GM12878 (cell line): ENCODE measurements at regions not wholly inside any gene's neighbourhood (a gene's known extent, or its start where the extent isn't known, plus 50 kb on each side); places are given as distances from the start of the nearest gene placed in this dataset.

Source experiments
- ATAC-seq: fragments of 200-7000 bp; cut with Tn5 transposase; 3 replicates; pipeline ENCODE4 v1.9.1; 2020; ENCODE audit warnings: mild to moderate bottlenecking, moderate library complexity
- BruUV-seq: library from RNA; stranded (reverse); fragments of 400-500 nt; replicated peaks from 2 replicates; lab custom pipeline; 2021; lab: Mats Ljungman, UMichigan
- CTCF ChIA-PET: fragments of 300-600 bp; sonication (Branson Sonifier 250); formaldehyde crosslinking; extraction: SDS; loops from one replicate; lab custom pipeline; 2021; ENCODE audit warnings: inconsistent platforms; lab: Yijun Ruan, JAX
- POLR2A ChIA-PET: fragments of 350-600 bp; formaldehyde crosslinking; extraction: SDS; loops from one replicate; lab custom pipeline; 2021; ENCODE audit warnings: inconsistent platforms; lab: Charles Lee
- RAD21 ChIA-PET: fragments of 300-600 bp; sonication (Branson Sonifier 250); formaldehyde crosslinking; loops from one replicate; lab custom pipeline; 2023; ENCODE audit warnings: antibody characterized with exemption; ENCODE audit not compliant: unreplicated experiment; lab: Charles Lee
- SMC1A ChIA-PET: fragments of 300-600 bp; sonication (Branson Sonifier 250); formaldehyde crosslinking; loops from one replicate; lab custom pipeline; 2023; ENCODE audit not compliant: unreplicated experiment, uncharacterized antibody; lab: Charles Lee
- DNase-seq: peaks from one replicate; pipeline ENCODE4 v3.0.0-alpha.2; 2011; ENCODE audit warnings: low read depth, low spot score
- FAIRE-seq: peaks from 3 replicates; lab custom pipeline; 2011; peaks lifted over from hg19 to GRCh38; lab: Jason Lieb, UNC
- H2AFZ ChIP-seq: 2 replicates; pipeline ENCODE4 v1.6.0; 2011; ENCODE audit warnings: low read depth, low read length, control low read depth; ENCODE audit not compliant: control insufficient read depth
- H3K27ac ChIP-seq: 2 replicates; pipeline ENCODE4 v1.5.1; 2011; ENCODE audit warnings: control low read depth; ENCODE audit not compliant: control insufficient read depth, insufficient read depth
- H3K27me3 ChIP-seq, 2 experiments: replicated peaks in 1 of 2; 2 replicates each; pipeline versions ENCODE4 v1.6.0 to v1.6.1; 2011; ENCODE audit warnings: low read length in 1 of 2; ENCODE audit not compliant: control insufficient read depth in 2 of 2, insufficient read depth in 2 of 2
- H3K36me3 ChIP-seq, 2 experiments: 2 replicates each; pipeline ENCODE4 v1.5.1; 2011; ENCODE audit warnings: low read length in 1 of 2; ENCODE audit not compliant: control insufficient read depth in 2 of 2, insufficient read depth in 2 of 2
- H3K4me1 ChIP-seq: 2 replicates; pipeline ENCODE4 v1.6.1; 2011; ENCODE audit warnings: mild to moderate bottlenecking, low read length, moderate library complexity, mixed read lengths; ENCODE audit not compliant: control insufficient read depth, insufficient read depth
- H3K4me2 ChIP-seq: 2 replicates; pipeline ENCODE4 v1.6.0; 2011; ENCODE audit warnings: control low read depth; ENCODE audit not compliant: control insufficient read depth, insufficient read depth
- H3K4me3 ChIP-seq: fragments of 200-600 bp; sonication (generic); 2 replicates; pipeline ENCODE4 v1.5.1; 2016
- H3K79me2 ChIP-seq: 2 replicates; pipeline ENCODE4 v1.6.0; 2011; ENCODE audit warnings: low read length; ENCODE audit not compliant: control insufficient read depth, insufficient read depth
- H3K9ac ChIP-seq: 2 replicates; pipeline ENCODE4 v1.8.0; 2011; ENCODE audit warnings: low read length, control low read depth, mixed read lengths; ENCODE audit not compliant: control insufficient read depth, insufficient read depth
- H3K9me3 ChIP-seq: replicated peaks from 3 replicates; pipeline ENCODE4 v1.5.1; 2011; ENCODE audit warnings: mild to moderate bottlenecking, low read length; ENCODE audit not compliant: control insufficient read depth, insufficient read depth
- H4K20me1 ChIP-seq: 2 replicates; pipeline ENCODE4 v1.6.0; 2011; ENCODE audit not compliant: control insufficient read depth, insufficient read depth
- BCL3 ChIP-seq: IDR thresholded peaks from 2 replicates; pipeline ENCODE4 v1.6.1; 2011; ENCODE audit warnings: borderline replicate concordance, low read depth, mild to moderate bottlenecking, moderate library complexity, low read length; ENCODE audit not compliant: insufficient read depth, poor library complexity, severe bottlenecking
- CBX3 ChIP-seq: fragments of 200-600 bp; sonication (generic); IDR thresholded peaks from 2 replicates; pipeline ENCODE4 v1.6.1; 2016; ENCODE audit warnings: low read depth, borderline replicate concordance
- CBX5 ChIP-seq: sonication (generic); IDR thresholded peaks from 2 replicates; pipeline ENCODE4 v1.6.1; 2016; ENCODE audit warnings: low read depth, moderate library complexity, mild to moderate bottlenecking, inconsistent platforms
- EGR1 ChIP-seq, 2 experiments: IDR thresholded peaks; 1 replicate in 1 of 2; 2 replicates in 1 of 2; pipeline ENCODE4 v1.6.1; 2011 to 2012; ENCODE audit warnings: low read depth in 2 of 2, low read length in 2 of 2, borderline replicate concordance in 1 of 2, mild to moderate bottlenecking in 1 of 2, moderate library complexity in 1 of 2
- GATAD2B ChIP-seq: fragments of 450-650 bp; conservative IDR thresholded peaks from 2 replicates; pipeline ENCODE4 v1.6.1; 2017; ENCODE audit warnings: low read depth, mild to moderate bottlenecking, moderate library complexity
- KAT2A ChIP-seq: conservative IDR thresholded peaks from 2 replicates; pipeline ENCODE4 v1.6.1; 2011; ENCODE audit warnings: low read depth, low read length; ENCODE audit not compliant: control insufficient read depth
- MAX ChIP-seq: IDR thresholded peaks from 2 replicates; pipeline ENCODE4 v1.6.1; 2012; ENCODE audit warnings: low read depth, low read length, improper control_type of control experiment
- MEF2B ChIP-seq: fragments of 450-650 bp; IDR thresholded peaks from 2 replicates; pipeline ENCODE4 v1.6.1; 2018; ENCODE audit warnings: mild to moderate bottlenecking, moderate library complexity; ENCODE audit not compliant: partially characterized antibody, poor library complexity, severe bottlenecking
- POLR2A ChIP-seq: IDR thresholded peaks from 2 replicates; pipeline ENCODE4 v1.6.1; 2011; ENCODE audit warnings: low read depth, mild to moderate bottlenecking, low read length
- RB1 ChIP-seq: fragments of 450-650 bp; formaldehyde crosslinking; IDR thresholded peaks from 2 replicates; pipeline ENCODE4 v1.6.1; 2017; ENCODE audit warnings: mild to moderate bottlenecking, borderline replicate concordance
- RCOR1 ChIP-seq: conservative IDR thresholded peaks from 2 replicates; pipeline ENCODE4 v1.6.1; 2012; ENCODE audit warnings: low read depth, low read length, improper control_type of control experiment
- SP1 ChIP-seq: IDR thresholded peaks from one replicate; pipeline ENCODE4 v1.6.1; 2011; ENCODE audit warnings: low read depth, low read length
- ZBED1 ChIP-seq: IDR thresholded peaks from 2 replicates; pipeline ENCODE4 v1.6.1; 2016; ENCODE audit warnings: borderline replicate concordance
- ZBTB11 ChIP-seq: fragments of 450-650 bp; formaldehyde crosslinking; IDR thresholded peaks from 2 replicates; pipeline ENCODE4 v1.5.0; 2022; ENCODE audit warnings: mild to moderate bottlenecking, missing genetic modification characterization
- ZBTB40 ChIP-seq: fragments of 450-650 bp; IDR thresholded peaks from 2 replicates; pipeline ENCODE4 v1.6.1; 2016; ENCODE audit warnings: mild to moderate bottlenecking, moderate library complexity, borderline replicate concordance
- ZNF207 ChIP-seq: fragments of 450-650 bp; IDR thresholded peaks from 2 replicates; pipeline ENCODE4 v1.6.1; 2014; ENCODE audit warnings: antibody characterized with exemption, mild to moderate bottlenecking, borderline replicate concordance
- WGBS: methylation state at CpG from one replicate; pipeline ENCODE4 v1.1.6; 2016; ENCODE audit warnings: low lambda C conversion rate; ENCODE audit not compliant: insufficient replicate concordance, insufficient coverage; ENCODE audit errors: missing lambda C conversion rate; 5-methylcytosine and 5-hydroxymethylcytosine counted together
- in situ Hi-C: fragments of 300-500 bp; cut with MboI; formaldehyde crosslinking; loops from 9 replicates; pipeline ENCODE4 v1.14.3; 2018; ENCODE audit warnings: mixed read lengths
- intact Hi-C: fragments of 100-400 bp; cut with micrococcal nuclease; formaldehyde crosslinking; loops from one replicate; pipeline ENCODE4 v1.14.2; 2022; ENCODE audit not compliant: unreplicated experiment

GRCh38 chr7:50914460-50914859 lies 131.8 kb upstream of the GRB10 start:
- BruUV-seq: no TSS peak
- no peak for FAIRE-seq
- WGBS: 7% methylated on average over 3 of the region's 3 CpGs
- intact Hi-C loops (no loop called here), in situ Hi-C loops (no loop called here)
- RAD21 ChIA-PET: no interaction called here
- no peak for TF ChIP-seq ZBTB11 (CRISPR knock-in tag)
- no peak for TF ChIP-seq CBX3
- TF ChIP-seq ZNF207: no peak
- TF ChIP-seq EGR1 (IDR thresholded peaks at IDR 0.05; ENCODE audit: borderline replicate concordance in 1 of 2, low read depth in 2 of 2, low read length in 2 of 2): no peak
- no peak for TF ChIP-seq RB1
- TF ChIP-seq RCOR1: no peak
- no peak for TF ChIP-seq ZBED1
- no peak for TF ChIP-seq GATAD2B
- no peak for TF ChIP-seq BCL3
- TF ChIP-seq SP1: no peak
- TF ChIP-seq MEF2B: no peak
- no peak for TF ChIP-seq ZBTB40
- no peak for TF ChIP-seq KAT2A
- TF ChIP-seq CBX5: no peak
- TF ChIP-seq POLR2A: no peak
- TF ChIP-seq MAX: no peak
- Histone ChIP-seq H3K9ac (no peak overlapping the region), H3K36me3 (no peaks in the 10 kb centered on the region), H3K4me2 (no peak overlapping the region), H3K9me3 (no peaks in the 10 kb centered on the region), H3K27me3 (no peaks in the 10 kb centered on the region), H3K4me1 (no peaks in the 10 kb centered on the region), H4K20me1 (no peaks in the 10 kb centered on the region), H3K79me2 (no peaks in the 10 kb centered on the region), H3K4me3 (no peak overlapping the region), H2AFZ (no peak overlapping the region), H3K27ac (no peak overlapping the region)
- POLR2A ChIA-PET: no interaction called here
- no peak for ATAC-seq
- DNase-seq: no peak
- CTCF ChIA-PET: no interaction called here
- SMC1A ChIA-PET: no interaction called here
